Hepatocyte (in vitro differentiated cells): ENCODE measurements at regions not wholly inside any gene's neighbourhood (a gene's known extent, or its start where the extent isn't known, plus 50 kb on each side); places are given as distances from the start of the nearest gene placed in this dataset.

Experiments
- CTCF ChIP-seq: fragments of 200-600 bp; sonication (generic); IDR thresholded peaks from 2 replicates; pipeline ENCODE4 v1.5.1; 2016; ENCODE audit warnings: antibody characterized with exemption, mild to moderate bottlenecking; ENCODE audit not compliant: poor library complexity
- EZH2 ChIP-seq: fragments of 200-600 bp; sonication (generic); IDR thresholded peaks from 2 replicates; pipeline ENCODE4 v1.6.1; 2016; ENCODE audit warnings: antibody characterized with exemption, mild to moderate bottlenecking, borderline replicate concordance

DNA sequence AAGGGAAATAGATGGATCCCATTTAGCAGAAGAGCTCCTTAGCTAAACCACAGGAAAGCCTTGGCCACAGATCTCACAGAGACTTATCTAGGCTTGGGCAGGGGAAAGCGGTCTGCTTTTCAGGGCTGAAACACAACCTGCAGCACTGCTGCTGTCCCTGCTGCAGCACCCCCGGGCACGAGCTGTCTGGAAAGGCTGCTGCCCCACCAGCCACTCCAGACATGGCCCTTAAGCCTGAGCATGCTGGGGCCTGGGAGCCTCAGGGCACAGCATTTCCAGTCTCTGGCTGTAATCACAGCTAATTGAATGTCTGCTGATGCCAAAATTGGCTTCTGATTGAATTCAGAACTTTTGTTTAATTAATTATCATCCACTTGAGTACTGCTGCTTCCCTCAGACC is 115.0 kb downstream of the TMPRSS5 start:
- no peak for TF ChIP-seq CTCF
- TF ChIP-seq EZH2, result no peak
